Omental fat pad (tissue), 3 donors: ENCODE measurements at regions not wholly inside any gene's neighbourhood (a gene's known extent, or its start where the extent isn't known, plus 50 kb on each side); places are given as distances from the start of the nearest gene placed in this dataset.
"Not testable (repeated sequence)": the region's sequence is repeated elsewhere in the genome, so short reads cannot be mapped to it uniquely, and the experiment has no call there.

ENCODE experiments used
- ATAC-seq: fragments of 150-250 bp; one replicate; pipeline ENCODE4 v1.9.1; 2016; ENCODE audit warnings: mild to moderate bottlenecking, moderate library complexity; ENCODE audit not compliant: low FRiP score
- DNase-seq: peaks from one replicate; pipeline ENCODE4 v3.0.0-alpha.2; 2019; ENCODE audit warnings: low spot score
- CTCF ChIP-seq, 3 donors: fragments of 450-650 bp; IDR thresholded peaks; one replicate each; pipeline ENCODE4 v1.5.1; 2016 to 2017; ENCODE audit warnings: antibody characterized with exemption in 3 of 3, mild to moderate bottlenecking in 3 of 3, moderate library complexity in 2 of 3

GRCh38 chr20:5670036-5670536, 59.3 kb upstream of the GPCPD1 start:
- DNase-seq (no peak), ATAC-seq (no peak)
- TF ChIP-seq CTCF (IDR thresholded peaks at IDR 0.05): no peak

GRCh38 chr20:5668529-5668868, 57.7 kb upstream of the GPCPD1 start:
- TF ChIP-seq CTCF (IDR thresholded peaks at IDR 0.05): no peak
- peak; percentile 19 for ATAC-seq
- DNase-seq: no peak

GRCh38 chr20:5667705-5668528, 57.1 kb upstream of the GPCPD1 start:
- ATAC-seq (no peak), DNase-seq (no peak)
- TF ChIP-seq CTCF (IDR thresholded peaks at IDR 0.05): no peak

GRCh38 chr20:5665417-5665816, 54.6 kb upstream of the GPCPD1 start:
- ATAC-seq: no peak
- no peak for DNase-seq
- TF ChIP-seq CTCF (IDR thresholded peaks at IDR 0.05): no peak

GRCh38 chr20:5663396-5663795, 52.6 kb upstream of the GPCPD1 start:
- DNase-seq (no peak), ATAC-seq (no peak)
- TF ChIP-seq CTCF (IDR thresholded peaks at IDR 0.05): no peak

DNA sequence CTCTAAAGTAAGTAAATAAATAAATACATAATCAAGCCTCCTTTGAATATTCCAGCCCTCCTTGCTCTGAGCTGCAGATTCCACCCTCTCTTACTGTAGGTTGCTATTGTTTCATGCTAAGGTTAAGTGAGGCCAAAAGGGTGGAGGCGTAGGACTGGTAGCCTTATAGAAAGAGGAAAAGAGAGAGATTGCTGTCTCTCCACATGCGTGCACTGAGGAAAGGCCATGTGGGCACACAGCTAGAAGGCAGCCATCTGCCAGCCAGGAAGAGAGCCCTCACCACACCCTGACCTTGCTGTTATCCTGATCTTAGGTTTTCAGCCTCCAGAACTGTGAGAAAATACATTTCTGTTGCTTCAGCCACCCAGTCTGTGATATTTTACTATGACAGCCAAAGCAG, 52.0 kb upstream of the GPCPD1 start:
- TF ChIP-seq CTCF (IDR thresholded peaks at IDR 0.05): no peak
- ATAC-seq: no peak

DNA sequence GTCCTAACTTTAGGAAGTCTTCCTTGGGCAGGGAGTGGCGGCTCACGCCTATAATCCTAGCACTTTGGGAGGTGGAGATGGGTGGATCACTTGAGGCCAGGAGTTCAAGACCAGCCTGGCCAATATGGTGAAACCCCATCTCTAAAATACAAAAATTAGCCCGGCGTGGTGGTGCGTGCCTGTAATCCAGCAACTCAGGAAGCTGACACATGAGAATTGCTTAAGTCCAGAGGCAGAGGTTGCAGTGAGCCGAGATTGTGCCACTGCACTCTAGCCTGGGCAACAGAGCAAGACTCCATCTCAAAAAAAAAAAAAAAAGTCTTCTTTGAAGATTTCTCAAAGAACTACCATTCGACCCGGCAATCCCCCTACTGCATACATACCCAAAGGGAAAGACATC, 50.0 kb upstream of the GPCPD1 start:
- not testable (repeated sequence) for DNase-seq, ATAC-seq

More for the DNA sequence above, 52.0 kb upstream of the GPCPD1 start:
- DNase-seq: no peak
